Middle frontal gyrus (tissue), 1 donor: ENCODE measurements at regions not wholly inside any gene's neighbourhood (a gene's known extent, or its start where the extent isn't known, plus 50 kb on each side); places are given as distances from the start of the nearest gene placed in this dataset.
"Not testable (repeated sequence)": the region's sequence is repeated elsewhere in the genome, so short reads cannot be mapped to it uniquely, and the experiment has no call there.

Experiments used
- DNase-seq: peaks from one replicate; pipeline ENCODE4 v3.0.0-alpha.2; 2015; ENCODE audit warnings: low spot score; ENCODE audit errors: extremely low spot score

DNA sequence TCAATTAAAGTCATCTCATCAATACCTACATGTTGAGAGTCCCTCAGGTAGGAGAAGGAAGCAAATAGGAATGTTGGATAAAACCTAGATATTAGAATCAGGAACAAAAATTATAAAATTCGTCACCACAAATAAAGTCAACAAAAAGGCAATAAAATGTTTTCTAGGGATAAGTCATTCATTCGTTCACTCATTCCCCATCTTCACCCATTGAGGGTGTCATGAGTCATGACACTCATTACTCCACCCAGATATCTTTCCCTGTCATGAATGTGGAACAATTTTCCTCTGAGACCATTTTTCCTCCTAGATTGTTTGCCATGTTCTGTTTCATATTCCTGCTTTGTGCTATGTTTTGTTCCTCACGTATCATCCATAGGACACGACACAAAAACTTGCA is 50.9 kb upstream of the OLIG3 start:
- DNase-seq: no peak

DNA sequence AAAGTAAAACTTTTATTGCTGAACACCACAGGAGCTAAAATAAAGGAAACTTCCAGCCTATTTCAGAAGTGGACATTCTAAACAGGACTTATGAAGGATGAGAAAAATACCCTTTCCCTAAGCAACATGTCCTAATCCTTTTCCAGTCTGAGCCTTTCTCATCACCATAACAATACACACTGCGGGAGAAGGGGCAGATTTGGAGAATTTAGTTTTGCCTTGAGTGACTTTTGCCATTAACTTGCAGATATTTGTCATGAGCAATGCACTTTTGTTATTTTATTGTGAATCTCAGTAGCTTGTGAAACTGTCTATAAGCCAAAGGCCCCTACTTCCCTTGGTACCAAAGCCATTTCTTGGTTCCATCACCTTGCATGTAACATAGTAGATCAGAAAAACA is 53.0 kb upstream of the OLIG3 start:
- no peak for DNase-seq

DNA sequence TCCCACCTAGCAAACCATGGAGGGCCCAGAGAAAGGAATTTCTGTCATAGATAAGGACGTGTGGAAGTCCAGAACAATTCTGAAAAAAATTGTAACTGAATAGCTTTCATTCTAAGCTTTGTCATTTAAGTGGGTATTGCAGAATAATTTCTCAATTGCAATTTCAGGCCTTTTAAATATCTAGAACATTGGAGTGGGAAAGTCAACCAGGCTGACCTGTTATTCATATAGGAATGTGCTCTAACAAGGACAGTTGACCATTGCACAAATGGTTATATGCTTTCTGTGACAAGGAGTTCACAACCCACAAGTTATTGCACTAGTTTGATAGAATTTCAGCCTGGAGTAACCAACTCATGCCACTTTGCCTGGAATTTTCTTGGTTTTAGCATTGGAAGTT is 53.4 kb upstream of the OLIG3 start:
- DNase-seq: no peak

DNA sequence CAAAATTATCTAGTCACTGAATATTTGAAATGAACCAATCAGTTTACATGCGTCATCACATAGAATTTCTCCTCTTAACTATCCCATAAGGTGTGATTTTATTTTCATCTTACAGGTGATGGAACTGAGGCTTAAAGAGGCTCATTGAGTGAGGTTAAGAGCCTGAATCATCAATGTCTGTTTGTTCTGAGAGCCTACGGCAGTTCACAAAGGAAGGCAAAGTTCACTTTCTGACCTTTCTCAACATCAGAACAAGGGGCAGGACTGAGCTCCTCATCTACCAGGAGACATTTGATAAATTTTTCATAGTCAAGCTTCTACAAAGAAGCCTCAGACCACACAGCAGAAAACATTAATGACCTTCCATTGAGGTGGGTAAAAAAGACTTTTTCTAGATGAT is 54.9 kb upstream of the OLIG3 start:
- DNase-seq: no peak

DNA sequence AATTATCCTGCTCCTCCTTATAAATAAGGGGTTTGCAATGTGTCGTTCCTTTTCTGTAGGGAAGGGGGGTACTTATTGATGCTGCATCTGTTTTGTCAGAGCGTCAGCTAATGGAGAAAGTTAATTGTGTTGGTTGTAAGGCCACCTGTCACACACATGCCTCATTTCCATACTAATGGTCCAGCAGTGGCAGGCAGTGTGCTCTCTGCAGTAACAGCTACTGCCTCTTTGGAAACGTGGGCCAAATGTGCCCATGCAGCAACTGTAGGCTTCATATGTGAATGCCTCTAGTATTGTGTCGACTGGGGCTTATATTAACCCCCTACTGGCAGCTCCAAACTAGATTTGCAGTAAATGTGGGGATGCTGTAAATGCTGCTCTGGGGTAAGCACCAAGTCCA is 56.3 kb upstream of the OLIG3 start:
- no peak for DNase-seq

DNA sequence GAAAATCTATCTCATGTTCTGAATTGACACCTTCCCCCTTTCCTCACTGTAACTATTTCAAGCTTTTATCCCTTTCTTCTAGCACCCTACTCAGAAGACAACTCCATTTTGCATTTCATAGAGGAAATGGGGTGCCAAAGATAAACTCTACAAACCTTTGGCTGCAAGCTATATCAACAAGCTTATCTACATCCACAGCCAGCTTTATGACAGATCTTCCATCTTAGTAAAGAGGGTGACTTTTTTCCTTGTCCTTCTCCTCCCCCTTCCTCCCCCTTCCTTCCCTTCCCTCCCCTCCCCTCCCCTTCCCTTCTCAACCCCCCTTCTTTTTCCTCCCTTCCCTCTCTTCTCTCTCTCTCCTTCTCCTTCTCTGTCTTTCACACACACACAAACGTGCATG is 58.0 kb upstream of the OLIG3 start:
- no peak for DNase-seq

DNA sequence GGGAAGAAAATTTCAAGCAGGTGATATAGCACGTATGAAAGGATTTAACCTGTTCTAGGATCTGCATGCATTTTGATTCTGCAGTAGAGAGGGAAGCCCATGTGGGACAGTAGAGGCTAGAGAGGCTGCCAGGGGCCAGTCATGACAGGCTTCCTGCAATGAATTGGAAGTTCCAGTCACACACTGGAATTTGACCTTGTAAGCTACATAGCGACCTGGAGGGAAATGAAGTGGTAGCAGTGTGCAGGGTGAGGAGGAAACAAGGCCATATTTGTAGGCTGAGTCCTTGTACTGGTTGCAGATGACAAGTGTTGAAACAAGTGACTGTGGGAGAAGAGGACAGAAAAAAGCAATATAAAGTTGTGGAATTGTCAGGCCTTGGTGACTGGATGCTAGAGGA is 58.6 kb upstream of the OLIG3 start:
- DNase-seq: no peak

DNA sequence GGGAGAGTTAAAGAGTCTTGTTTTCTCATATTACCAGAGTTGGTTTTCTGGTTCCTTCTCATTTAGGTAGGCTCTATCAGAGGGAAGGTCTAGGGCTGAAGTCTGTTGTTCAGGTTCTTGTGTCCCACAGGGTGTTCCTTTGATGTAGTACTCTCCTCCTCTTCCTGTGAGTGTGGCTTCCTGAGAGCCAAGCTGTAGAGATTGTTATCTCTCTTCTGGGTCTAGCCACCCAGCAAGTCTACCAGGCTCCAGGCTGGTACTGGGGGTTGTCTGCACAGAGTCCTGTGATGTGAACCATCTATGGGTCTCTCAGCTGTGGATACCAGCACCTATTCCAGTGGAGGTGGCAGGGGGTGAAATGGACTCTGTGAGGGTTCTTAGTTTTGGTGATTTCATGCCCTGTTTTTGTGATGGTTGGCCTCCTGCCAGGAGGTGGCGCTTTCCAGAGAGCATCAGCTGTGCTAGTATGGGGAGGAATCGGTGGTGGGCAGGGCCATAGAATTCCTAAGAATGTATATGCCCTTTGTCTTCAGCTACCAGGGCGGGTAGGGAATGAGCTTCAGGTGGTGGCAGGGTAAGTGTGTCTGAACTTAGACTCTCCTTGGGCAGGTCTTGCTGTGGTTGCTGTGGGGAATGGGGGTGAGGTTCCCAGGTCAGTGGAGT is 65.5 kb upstream of the OLIG3 start:
- not testable (repeated sequence) for DNase-seq

DNA sequence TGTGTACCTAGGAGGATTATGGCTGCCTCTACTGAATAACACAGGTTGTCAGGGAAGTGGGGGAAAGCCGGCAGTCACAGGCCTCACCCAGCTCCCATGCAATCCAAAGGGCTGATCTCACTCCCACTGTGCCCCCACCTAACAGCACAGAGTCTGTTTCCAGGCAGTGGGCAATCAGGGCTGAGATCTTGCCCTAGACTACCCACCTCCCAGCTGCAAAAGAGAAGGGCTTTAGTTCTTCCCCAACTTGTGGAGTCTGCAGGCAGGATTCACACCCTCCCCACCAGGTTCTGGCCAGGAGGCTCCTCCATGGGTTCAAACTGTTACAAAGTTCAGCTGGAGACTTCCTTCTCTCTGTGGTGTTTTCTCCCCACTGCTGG is 66.0 kb upstream of the OLIG3 start:
- no peak for DNase-seq

DNA sequence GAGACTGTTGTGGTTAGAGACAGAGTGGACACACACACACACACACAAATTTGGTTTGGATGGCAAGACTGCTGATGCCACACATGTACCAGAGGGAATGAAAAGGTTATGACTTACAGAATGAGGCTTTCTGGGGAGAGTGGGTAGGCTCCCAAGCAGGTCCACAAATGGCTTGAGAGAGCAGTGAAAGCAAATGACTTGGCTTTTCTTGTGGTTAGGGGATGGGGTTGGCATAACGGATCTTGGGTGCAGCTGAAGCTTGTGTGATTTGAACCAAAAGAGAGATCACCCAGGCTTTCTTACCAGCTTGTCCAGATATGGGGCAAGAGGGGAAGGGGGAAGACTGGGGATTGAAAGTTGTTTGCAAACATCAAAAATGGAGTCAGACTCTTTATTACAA is 73.9 kb upstream of the OLIG3 start:
- DNase-seq: no peak

DNA sequence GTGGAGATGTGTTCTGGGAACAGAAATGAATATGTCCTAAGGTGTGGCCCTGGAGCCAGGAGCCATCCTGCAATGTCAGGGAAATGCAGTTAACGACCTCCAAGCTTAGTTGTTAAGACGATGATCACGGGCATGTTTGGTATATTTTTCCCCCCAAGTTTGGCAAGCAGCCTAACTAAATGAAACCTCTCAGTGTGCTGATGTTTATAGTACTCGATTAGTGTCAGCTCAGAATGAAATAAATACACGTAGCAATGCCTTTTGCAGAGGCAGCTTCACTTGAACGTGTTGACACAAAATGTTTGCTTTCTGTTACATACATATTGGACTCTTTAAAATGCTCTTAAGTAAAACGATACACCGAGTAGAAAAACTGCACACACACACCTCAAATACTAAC is 76.2 kb upstream of the OLIG3 start:
- DNase-seq: no peak

DNA sequence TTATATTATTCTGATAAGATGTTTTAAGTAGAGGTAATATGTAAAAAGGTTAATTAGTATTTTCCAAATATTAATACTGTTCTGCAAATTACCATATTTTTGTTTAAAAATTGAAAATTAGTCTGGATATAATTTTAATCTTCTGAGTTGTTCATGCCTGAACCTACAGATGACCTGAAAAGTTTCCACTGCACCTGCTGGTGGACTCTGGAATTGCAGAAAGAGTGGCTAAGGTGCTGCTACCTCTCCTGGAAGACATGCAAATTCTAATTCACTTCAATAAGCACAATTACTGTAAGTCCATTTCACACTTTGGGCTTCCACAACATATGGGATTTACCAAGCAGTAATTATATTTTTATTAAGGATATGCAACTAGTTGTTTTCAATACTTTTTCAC is 77.7 kb upstream of the OLIG3 start:
- DNase-seq: no peak

DNA sequence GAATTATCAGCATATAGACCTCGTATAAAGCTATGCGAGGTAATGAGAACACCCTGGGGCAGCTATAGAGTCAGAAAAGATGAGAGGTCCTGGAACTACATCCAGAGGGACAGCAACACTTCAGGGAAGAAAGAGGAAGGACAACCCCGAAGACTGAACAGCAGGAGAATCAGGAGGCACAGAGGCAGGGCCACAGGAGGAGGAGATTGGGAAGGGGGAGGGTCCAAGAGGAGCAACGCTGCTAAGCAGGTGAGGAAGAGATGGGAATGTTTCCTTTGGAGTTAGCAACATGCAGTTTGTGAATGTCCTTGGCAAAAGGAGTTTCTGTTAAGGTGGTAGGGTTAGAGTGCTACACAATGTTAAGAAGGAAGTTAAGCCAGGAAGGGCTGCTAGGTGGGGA is 79.5 kb upstream of the OLIG3 start:
- no peak for DNase-seq

DNA sequence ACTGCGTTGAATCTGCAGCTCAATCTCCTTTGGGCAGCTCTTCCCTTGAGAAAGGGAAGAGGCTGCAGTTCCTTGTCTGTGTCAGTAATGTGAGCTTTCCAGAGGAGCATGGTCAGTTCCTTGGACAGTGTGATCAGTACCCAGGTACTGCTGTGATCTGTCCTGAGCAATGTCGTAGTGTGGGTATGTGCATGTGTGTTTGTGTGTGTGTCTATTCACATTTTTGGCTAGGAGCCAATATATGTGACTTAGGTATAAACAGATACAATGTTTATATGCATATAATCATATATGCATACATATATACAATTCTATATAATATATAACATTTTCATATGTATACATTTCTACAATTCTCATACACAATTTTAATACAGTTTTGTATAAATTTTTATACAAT is 85.4 kb upstream of the OLIG3 start:
- DNase-seq: no peak

DNA sequence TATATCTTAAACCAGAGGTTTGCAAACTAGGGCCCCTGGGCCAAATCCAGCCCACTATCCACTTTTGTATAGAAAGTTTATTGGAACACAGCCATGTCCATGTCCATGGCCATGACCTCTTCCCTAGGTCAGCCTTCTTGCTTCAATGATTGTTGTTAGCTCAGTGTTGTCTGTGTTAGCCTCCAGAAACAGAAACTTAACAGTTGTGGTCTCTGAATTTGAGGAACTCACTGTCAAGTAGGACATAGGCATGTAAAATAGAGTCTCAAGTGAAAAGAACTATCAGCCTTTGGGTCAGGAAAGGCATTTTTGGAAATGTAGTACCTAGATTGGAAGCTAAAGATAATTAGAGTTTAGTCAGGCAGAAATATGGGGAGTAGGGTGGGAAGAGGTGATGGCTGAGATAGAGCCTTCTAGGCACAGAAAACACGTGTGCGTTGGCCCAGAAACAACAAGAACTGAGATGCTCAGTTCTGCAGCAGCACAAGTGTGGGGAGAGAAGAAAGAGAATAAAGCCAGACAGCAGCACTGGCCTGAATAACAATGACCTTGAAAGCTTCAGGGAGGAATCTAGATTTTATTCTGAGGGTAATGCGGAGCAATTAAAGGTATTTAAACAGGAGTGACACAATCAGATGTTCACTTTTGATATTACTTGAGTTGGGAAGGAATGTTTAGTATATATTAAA is 87.0 kb upstream of the OLIG3 start:
- no peak for DNase-seq

DNA sequence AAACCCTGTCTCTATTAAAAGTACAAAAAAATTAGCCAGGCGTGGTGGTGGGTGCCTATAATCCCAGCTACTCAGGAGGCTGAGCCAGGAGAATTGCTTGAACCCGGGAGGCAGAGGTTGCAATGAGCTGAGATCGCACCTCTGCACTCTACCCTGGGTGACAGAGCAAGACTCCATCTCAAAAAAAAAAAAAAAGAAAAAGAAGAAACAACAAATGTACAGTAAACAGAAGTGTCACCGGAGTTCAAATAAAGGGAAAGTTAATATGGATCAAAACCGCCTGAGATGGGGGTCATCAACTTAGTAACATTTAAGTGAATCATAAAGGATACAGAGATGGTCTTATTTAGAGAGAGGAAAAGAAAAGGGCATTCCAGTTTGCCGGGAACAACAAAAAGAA is 89.3 kb upstream of the OLIG3 start:
- not testable (repeated sequence) for DNase-seq

DNA sequence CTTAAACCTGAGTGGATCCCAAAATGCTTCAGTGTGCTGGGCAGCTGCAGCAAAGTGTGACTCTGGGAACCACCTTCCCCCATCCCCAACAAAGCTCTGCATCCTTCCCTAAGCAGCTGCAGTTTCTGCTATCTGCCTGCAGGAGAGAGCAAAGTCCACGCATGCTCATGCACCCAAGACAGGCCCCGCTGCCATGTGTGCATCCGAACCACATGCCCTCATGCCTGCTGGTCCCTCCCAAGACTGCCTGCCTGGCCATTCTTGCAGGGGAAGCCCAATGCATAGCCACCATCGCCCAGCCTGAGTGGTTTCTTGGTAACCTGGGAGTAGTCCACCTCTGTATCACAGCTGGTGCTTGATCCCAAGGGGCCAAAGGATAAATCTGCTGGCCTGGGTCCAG is 94.3 kb upstream of the OLIG3 start:
- no peak for DNase-seq

DNA sequence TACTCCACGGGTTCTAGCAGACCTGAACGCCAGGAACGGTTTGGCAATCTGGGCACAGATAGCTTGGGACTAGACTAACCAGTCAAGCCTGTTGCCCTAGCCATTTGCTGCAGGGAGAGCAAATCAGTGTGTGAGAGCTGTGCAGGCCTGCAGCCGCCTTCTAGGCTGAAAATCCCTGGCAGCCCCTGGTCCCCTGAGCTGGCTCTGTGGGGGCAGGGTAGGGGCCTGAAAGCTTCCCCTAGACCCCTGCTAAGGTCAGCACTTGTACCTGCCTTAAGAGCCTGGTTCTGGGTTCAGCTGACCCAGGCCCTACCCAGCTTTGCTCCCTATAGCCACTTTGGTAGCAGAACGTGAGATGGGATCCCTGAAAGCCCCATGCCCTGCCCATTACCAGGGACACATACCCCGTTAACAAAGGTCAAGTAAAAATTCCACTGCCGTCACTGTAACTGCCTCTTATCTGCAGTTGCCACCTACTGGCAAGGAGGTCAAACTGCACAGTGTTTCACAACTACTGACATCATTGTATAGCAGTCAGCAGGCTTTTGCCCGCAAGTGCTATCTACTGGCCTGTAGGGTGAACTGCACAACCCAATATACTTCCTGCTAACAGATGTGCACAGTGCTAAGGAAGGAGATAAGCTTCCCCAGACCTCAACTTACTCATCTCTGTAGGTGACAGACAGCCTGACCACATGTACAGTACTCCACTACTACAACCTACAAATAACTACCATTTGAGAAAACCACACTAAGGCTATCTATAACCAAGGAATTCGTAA is 95.1 kb upstream of the OLIG3 start:
- DNase-seq: no peak

DNA sequence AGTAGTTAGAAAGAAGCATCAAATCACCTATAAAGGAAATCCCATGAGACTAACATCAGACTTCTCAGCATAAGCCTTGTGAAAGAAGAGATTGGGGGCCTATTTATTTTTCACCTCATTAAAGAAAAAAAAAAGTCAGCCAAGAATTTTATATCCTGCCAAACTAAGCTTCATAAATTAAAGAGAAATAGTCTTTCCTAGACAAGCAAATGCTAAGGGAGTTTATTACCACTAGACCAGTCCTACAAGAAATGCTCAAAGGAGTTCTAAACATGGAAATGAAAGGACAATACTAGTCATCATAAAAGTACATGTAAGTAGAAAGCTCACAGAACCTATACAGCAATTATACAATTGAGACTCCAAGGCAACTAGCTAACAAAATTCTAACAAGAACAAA is 96.5 kb upstream of the OLIG3 start:
- no peak for DNase-seq

DNA sequence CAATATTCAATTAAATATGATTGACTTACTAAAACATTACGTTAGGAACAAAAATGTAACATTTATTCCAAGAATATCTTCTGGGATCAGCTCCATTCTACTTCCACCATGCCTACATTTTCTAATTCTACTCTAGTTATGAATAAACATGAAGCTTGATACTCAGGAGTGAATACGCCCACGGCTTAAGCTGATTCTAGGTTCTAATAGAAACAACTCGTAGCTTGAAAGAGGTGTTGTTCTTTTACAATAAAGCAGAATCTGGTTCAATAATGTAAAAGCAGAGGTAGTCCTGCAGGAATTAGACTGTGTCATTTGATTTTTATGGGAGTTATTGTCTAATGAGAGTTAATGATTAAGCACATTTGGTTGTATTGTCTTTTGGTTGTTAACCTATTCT is 107.3 kb upstream of the OLIG3 start:
- DNase-seq: no peak

DNA sequence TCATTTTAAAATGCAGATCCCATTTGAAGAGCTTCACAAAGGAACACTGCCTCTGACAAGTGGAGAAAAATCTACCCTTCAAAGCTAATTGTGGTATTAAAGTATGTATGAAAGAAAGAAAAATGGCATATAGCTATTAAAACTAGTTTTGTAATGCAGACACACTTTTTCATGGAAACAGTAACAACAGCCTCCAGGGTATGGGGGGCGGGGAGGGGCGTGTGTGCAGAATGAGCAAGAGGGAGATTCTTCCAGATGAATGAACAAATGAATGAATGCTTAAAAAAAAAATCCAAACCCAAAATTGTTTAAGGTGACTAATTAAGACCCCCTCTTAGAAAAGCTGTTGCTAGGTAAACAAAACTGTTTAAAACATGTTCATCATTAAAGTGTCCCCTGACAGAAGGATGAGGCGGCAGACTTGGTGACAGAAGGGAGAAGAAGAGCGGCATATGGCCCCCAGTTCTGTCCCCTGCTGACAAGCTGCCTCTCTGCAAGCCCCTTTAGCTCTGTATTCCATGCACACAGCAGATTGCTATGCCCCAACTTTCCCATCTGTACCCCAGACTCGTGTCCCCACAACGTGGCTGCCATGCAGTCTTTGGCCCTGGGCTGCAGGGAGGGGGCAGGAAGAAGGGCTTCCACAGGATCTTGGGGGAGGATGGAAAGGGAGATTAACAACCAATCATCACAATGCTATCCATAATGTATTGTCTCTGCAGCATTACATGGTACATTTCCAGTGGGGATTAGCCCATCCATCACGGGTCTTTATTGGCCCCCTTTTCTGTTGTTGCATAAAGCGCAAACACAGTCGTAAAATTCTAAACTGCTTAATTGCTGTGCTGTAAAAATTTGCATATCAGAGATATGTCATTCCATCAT is 108.4 kb upstream of the OLIG3 start:
- no peak for DNase-seq

DNA sequence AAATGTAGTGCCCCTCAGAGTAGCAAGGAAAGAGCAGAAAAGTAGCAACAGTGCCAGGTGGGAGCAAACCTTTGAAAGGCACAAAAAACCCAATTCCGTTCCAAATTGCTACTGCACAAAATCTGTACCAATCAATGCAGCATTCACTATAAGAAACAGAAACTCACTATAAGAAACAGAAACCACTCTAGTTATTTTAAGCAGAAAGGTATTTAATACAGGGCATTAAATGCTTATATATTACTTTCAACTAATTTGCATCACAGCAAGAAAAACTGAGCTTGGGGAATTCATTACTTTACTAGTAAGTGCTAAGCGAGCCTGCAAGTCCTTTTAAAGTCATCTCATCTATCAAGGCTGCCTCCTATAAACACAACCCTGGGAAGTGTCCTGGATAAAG is 116.5 kb upstream of the OLIG3 start:
- no peak for DNase-seq
